ENCODE measurements at regions not wholly inside any gene's neighbourhood (a gene's known extent, or its start where the extent isn't known, plus 50 kb on each side); places are given as distances from the start of the nearest gene placed in this dataset.

DNA sequence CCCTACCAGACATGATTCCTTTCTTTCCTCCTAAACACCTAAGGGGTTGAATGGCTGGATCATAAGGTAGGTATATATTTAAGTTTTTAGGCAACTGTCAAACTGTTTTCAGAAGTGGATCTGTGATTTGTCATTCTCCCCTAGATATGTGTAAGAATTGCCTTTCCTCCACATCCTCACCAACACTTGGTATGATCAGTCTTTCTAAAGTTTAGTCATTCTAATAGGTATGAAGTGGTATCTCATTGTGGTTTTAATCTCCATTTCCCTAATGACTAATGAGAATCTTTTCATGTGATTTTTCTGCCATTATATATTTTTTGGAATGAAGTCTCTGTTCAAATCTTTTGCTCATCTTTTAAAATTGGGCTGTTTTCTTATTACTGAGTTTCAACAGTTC, 122.1 kb downstream of the TFCP2L1 start:
- H3K27ac Mint-ChIP-seq: no peak overlapping the region

DNA sequence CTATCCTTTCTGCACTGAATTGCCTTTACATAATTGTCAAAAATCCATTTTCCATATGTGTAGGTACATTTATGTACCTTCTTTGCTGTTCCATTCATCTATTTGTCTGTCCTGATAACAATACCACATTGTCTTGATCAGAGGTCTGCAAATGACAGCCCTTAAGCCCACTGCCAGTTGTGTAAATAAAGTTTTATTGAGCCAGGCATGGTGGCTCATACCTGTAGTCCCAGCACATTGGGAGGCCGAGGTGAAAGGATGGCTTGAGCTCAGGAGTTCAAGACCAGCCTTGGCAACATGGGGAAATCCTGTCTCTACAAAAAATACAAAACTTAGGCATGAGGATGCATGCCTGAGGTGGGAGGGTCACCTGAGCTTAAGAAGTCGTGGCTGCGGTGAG, 121.0 kb downstream of the TFCP2L1 start:
- H3K36me3 ChIP-seq (ENCODE audit: control insufficient read depth in 2 of 3, insufficient read depth in 3 of 3, low read length in 3 of 3): no peaks in the 10 kb centered on the region
- no peak for ATAC-seq
- POLR2A ChIA-PET: no interaction called here
- no peaks in the 10 kb centered on the region for H3K9me3 ChIP-seq (ENCODE audit: control insufficient read depth in 2 of 3, low read length in 3 of 3)
- Mint-ChIP-seq H3K4me3 (no peak overlapping the region), H3K27me3 (peaks cover 0 to 14% (median 4%) of the 10 kb centered on the region in 5 donors), H3K9me3 (peaks cover 0 to 20% (median 5%) of the 10 kb centered on the region in 11 donors), H3K36me3 (no peaks in the 10 kb centered on the region), H3K4me1 (no peaks in the 10 kb centered on the region), H3K27ac (no peak overlapping the region)
- no peak overlapping the region for H3K4me3 ChIP-seq (ENCODE audit: low read length)
- no peak overlapping the region for H3K27ac ChIP-seq (ENCODE audit: low read depth, low read length)
- no peaks in the 10 kb centered on the region for H3K27me3 ChIP-seq (ENCODE audit: control insufficient read depth in 2 of 2, insufficient read depth in 2 of 2, low read length in 2 of 2)
- no peak for DNase-seq
- CTCF ChIA-PET: no interaction called here
- intact Hi-C loops (cut with micrococcal nuclease): no loop called here
- H3K4me1 ChIP-seq (ENCODE audit: control insufficient read depth in 2 of 2, insufficient read depth in 2 of 2, low read length in 2 of 2): no peaks in the 10 kb centered on the region

More for the DNA sequence above, 122.1 kb downstream of the TFCP2L1 start:
- peaks cover 0 to 31% (median 10%) of the 10 kb centered on the region in 11 donors for H3K9me3 Mint-ChIP-seq
- no peak for DNase-seq
- Histone ChIP-seq H3K4me3 (ENCODE audit: low read length) (no peak overlapping the region), H3K9me3 (ENCODE audit: control insufficient read depth in 2 of 3, low read length in 3 of 3) (peaks cover 0 to 7% (median 0%) of the 10 kb centered on the region in 3 experiments), H3K36me3 (ENCODE audit: control insufficient read depth in 2 of 3, insufficient read depth in 3 of 3, low read length in 3 of 3) (no peaks in the 10 kb centered on the region), H3K27ac (ENCODE audit: low read depth, low read length) (no peak overlapping the region), H3K27me3 (ENCODE audit: control insufficient read depth in 2 of 2, insufficient read depth in 2 of 2, low read length in 2 of 2) (no peaks in the 10 kb centered on the region), H3K4me1 (ENCODE audit: control insufficient read depth in 2 of 2, insufficient read depth in 2 of 2, low read length in 2 of 2) (no peaks in the 10 kb centered on the region)
- ATAC-seq: no peak
- H3K36me3 Mint-ChIP-seq: peaks cover 0 to 7% (median 0%) of the 10 kb centered on the region in 5 donors
- no peaks in the 10 kb centered on the region for H3K4me1 Mint-ChIP-seq
- ChIA-PET POLR2A (no interaction called here), CTCF (no interaction called here)
- intact Hi-C loops (cut with micrococcal nuclease): no loop called here
- H3K27me3 Mint-ChIP-seq: peaks cover 0 to 11% (median 4%) of the 10 kb centered on the region in 5 donors
- H3K4me3 Mint-ChIP-seq: no peak overlapping the region

DNA sequence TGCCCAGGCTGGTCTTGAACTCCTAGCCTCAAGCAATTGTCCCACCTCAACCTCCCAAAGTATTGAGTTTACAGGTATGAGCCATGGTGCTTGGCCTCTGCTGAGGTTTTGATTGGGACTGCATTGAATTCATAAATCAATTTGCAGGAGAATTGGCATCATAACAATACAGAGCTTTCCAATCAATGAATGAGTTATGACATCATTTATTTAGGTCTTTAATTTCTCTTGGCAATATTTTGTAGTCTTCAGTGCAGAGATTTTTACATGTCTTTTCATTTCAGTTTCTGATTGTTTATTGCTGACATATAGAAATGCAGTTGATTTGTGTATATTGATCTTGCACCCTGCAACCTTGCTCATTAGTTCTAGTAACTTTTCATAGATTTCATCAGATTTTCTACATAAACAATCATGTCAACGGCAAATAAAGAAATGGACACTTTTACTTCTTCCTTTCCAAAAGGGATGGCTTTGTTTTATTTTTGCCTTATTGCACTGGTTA, 119.9 kb downstream of the TFCP2L1 start:
- Mint-ChIP-seq H3K4me1 (no peaks in the 10 kb centered on the region), H3K27ac (no peak overlapping the region), H3K4me3 (no peak overlapping the region), H3K27me3 (peaks cover 0 to 14% (median 8%) of the 10 kb centered on the region in 5 donors), H3K9me3 (peaks cover 0 to 18% (median 5%) of the 10 kb centered on the region in 11 donors), H3K36me3 (no peaks in the 10 kb centered on the region)
- ChIA-PET CTCF (no interaction called here), POLR2A (no interaction called here)
- ATAC-seq (no peak), DNase-seq (no peak)
- no peaks in the 10 kb centered on the region for H3K4me1 ChIP-seq (ENCODE audit: control insufficient read depth in 2 of 2, insufficient read depth in 2 of 2, low read length in 2 of 2)
- H3K27ac ChIP-seq (ENCODE audit: low read depth, low read length): no peak overlapping the region
- H3K27me3 ChIP-seq (ENCODE audit: control insufficient read depth in 2 of 2, insufficient read depth in 2 of 2, low read length in 2 of 2): no peaks in the 10 kb centered on the region
- H3K4me3 ChIP-seq (ENCODE audit: low read length): no peak overlapping the region
- no peaks in the 10 kb centered on the region for H3K9me3 ChIP-seq (ENCODE audit: control insufficient read depth in 2 of 3, low read length in 3 of 3)
- intact Hi-C loops (cut with micrococcal nuclease): no loop called here
- no peaks in the 10 kb centered on the region for H3K36me3 ChIP-seq (ENCODE audit: control insufficient read depth in 2 of 3, insufficient read depth in 3 of 3, low read length in 3 of 3)

Data from naive thymus-derived CD4-positive, alpha-beta T cell (primary cell).